Neuronal stem cell (in vitro differentiated cells): ENCODE measurements at regions not wholly inside any gene's neighbourhood (a gene's known extent, or its start where the extent isn't known, plus 50 kb on each side); places are given as distances from the start of the nearest gene placed in this dataset.
A peak's percentile ranks its signal among the peaks of the same experiment; 100 is the strongest.

ENCODE experiments used
- DNase-seq: peaks from one replicate; pipeline ENCODE4 v3.0.0-alpha.2; 2013; ENCODE audit warnings: low spot score
- H2AFZ ChIP-seq: one replicate; pipeline ENCODE4 v1.6.1; 2013; ENCODE audit warnings: mild to moderate bottlenecking, low read length, inconsistent platforms
- H2AK5ac ChIP-seq: 2 replicates; pipeline ENCODE4 v1.6.1; 2013; ENCODE audit warnings: low read depth, mild to moderate bottlenecking, inconsistent platforms, low read length, moderate library complexity, mixed read lengths
- H2BK120ac ChIP-seq: 2 replicates; pipeline ENCODE4 v1.6.1; 2013; ENCODE audit warnings: low read depth, mild to moderate bottlenecking, inconsistent platforms, low read length, moderate library complexity, mixed read lengths
- H2BK12ac ChIP-seq: one replicate; pipeline ENCODE4 v1.6.1; 2013; ENCODE audit warnings: low read length, inconsistent platforms
- H2BK15ac ChIP-seq: 2 replicates; pipeline ENCODE4 v1.6.1; 2013; ENCODE audit warnings: mild to moderate bottlenecking, low read length, inconsistent platforms, mixed read lengths
- H2BK5ac ChIP-seq: one replicate; pipeline ENCODE4 v1.6.1; 2013; ENCODE audit warnings: inconsistent platforms, mild to moderate bottlenecking, low read length, moderate library complexity
- H3K14ac ChIP-seq: one replicate; pipeline ENCODE4 v1.6.1; 2013; ENCODE audit warnings: low read length, inconsistent platforms
- H3K18ac ChIP-seq: 2 replicates; pipeline ENCODE4 v1.6.1; 2013; ENCODE audit warnings: low read length, inconsistent platforms
- H3K23ac ChIP-seq: 2 replicates; pipeline ENCODE4 v1.6.1; 2013; ENCODE audit warnings: low read depth, mild to moderate bottlenecking, mixed read lengths, low read length, inconsistent platforms; ENCODE audit not compliant: poor library complexity
- H3K27ac ChIP-seq: replicated peaks from 3 replicates; pipeline ENCODE4 v1.5.1; 2013; ENCODE audit warnings: low read length, inconsistent platforms
- H3K27me3 ChIP-seq, 3 experiments: 2 replicates each; pipeline ENCODE4 v1.6.1; 2013; ENCODE audit warnings: low read length in 3 of 3, mild to moderate bottlenecking in 2 of 3, inconsistent platforms in 1 of 3, low read depth in 1 of 3, mixed read lengths in 1 of 3, moderate library complexity in 1 of 3; ENCODE audit not compliant: control insufficient read depth in 3 of 3, insufficient read depth in 3 of 3
- H3K36me3 ChIP-seq, 2 donors: replicated peaks in 1 of 2; 2 replicates each; pipeline ENCODE4 v1.6.1; 2013; ENCODE audit warnings: low read length in 2 of 2; ENCODE audit not compliant: control insufficient read depth in 2 of 2, insufficient read depth in 2 of 2
- H3K4ac ChIP-seq: 2 replicates; pipeline ENCODE4 v1.6.1; 2013; ENCODE audit warnings: inconsistent platforms, mild to moderate bottlenecking, low read length, moderate library complexity
- H3K4me1 ChIP-seq, 2 donors: 1 replicate in 1 of 2; 2 replicates in 1 of 2; pipeline ENCODE4 v1.6.1; 2013; ENCODE audit warnings: low read length in 2 of 2, low read depth in 1 of 2; ENCODE audit not compliant: control insufficient read depth in 2 of 2, insufficient read depth in 1 of 2
- H3K4me2 ChIP-seq: one replicate; pipeline ENCODE4 v1.6.1; 2013; ENCODE audit warnings: mild to moderate bottlenecking, low read length, inconsistent platforms; ENCODE audit not compliant: insufficient read depth, poor library complexity, severe bottlenecking
- H3K4me3 ChIP-seq, 2 donors: 2 replicates each; pipeline ENCODE4 v1.5.1; 2013; ENCODE audit warnings: low read length in 2 of 2, mild to moderate bottlenecking in 2 of 2, inconsistent platforms in 1 of 2, moderate library complexity in 1 of 2
- H3K79me1 ChIP-seq: one replicate; pipeline ENCODE4 v1.6.1; 2013; ENCODE audit warnings: low read depth, mild to moderate bottlenecking, inconsistent platforms, low read length, moderate library complexity
- H3K9ac ChIP-seq: one replicate; pipeline ENCODE4 v1.6.1; 2013; ENCODE audit warnings: mild to moderate bottlenecking, low read depth, low read length, inconsistent platforms; ENCODE audit not compliant: poor library complexity
- H3K9me3 ChIP-seq, 2 donors: replicated peaks in 1 of 2; 2 replicates each; pipeline versions ENCODE3 to v1.6.1; 2013; ENCODE audit warnings: low read length in 2 of 2, mild to moderate bottlenecking in 2 of 2, inconsistent platforms in 1 of 2, low read depth in 1 of 2, mixed read lengths in 1 of 2, moderate library complexity in 1 of 2; ENCODE audit not compliant: control insufficient read depth in 2 of 2, insufficient read depth in 1 of 2
- H4K8ac ChIP-seq: one replicate; pipeline ENCODE4 v1.6.1; 2013; ENCODE audit warnings: low read depth, mild to moderate bottlenecking, inconsistent platforms, low read length, moderate library complexity
- H4K91ac ChIP-seq: one replicate; pipeline ENCODE4 v1.6.1; 2013; ENCODE audit warnings: low read length, low read depth, mild to moderate bottlenecking, inconsistent platforms; ENCODE audit not compliant: poor library complexity
- WGBS, 2 donors: extraction: QIAGEN DNeasy Blood & Tissue Kit; methylation state at CpG; one replicate each; pipeline ENCODE4 v1.1.7; 2013; ENCODE audit warnings: missing lambda C conversion rate in 2 of 2, mixed read lengths in 1 of 2; ENCODE audit not compliant: insufficient read length in 2 of 2, insufficient replicate concordance in 1 of 2; ENCODE audit errors: extremely low coverage in 2 of 2; 5-methylcytosine and 5-hydroxymethylcytosine counted together

GRCh38 chr14:101018561-101019290 lies 115.2 kb upstream of the RTL1 start:
- DNase-seq: no peak

GRCh38 chr14:101019541-101019940 lies 116.0 kb upstream of the RTL1 start:
- H3K27ac ChIP-seq: no peak overlapping the region
- H3K4me3 ChIP-seq: peak overlapping the region in 1 of 2 donors; percentile 50
- H3K36me3 ChIP-seq: peaks cover 0 to 6% of the 10 kb centered on the region in 2 donors
- no peaks in the 10 kb centered on the region for H3K27me3 ChIP-seq
- H3K4me1 ChIP-seq: peaks cover 0 to 6% of the 10 kb centered on the region in 2 donors
- no peak overlapping the region for H2BK15ac ChIP-seq
- H2BK120ac ChIP-seq: no peak overlapping the region
- peak overlapping the region; percentile 23 for H3K23ac ChIP-seq
- no peak overlapping the region for H3K9ac ChIP-seq
- peaks cover 0 to 17% of the 10 kb centered on the region in 2 donors for H3K9me3 ChIP-seq
- H2AFZ ChIP-seq: no peak overlapping the region
- no peak overlapping the region for H4K91ac ChIP-seq
- no peak overlapping the region for H4K8ac ChIP-seq
- H2AK5ac ChIP-seq: no peak overlapping the region
- no peak overlapping the region for H3K4ac ChIP-seq
- H3K4me2 ChIP-seq: no peak overlapping the region
- no peak overlapping the region for H2BK5ac ChIP-seq
- H2BK12ac ChIP-seq: no peak overlapping the region
- peak overlapping the region; percentile 62 for H3K18ac ChIP-seq
- WGBS, 2 donors: no CpG with 5 or more reads among the region's 2 CpGs
- no peaks in the 10 kb centered on the region for H3K79me1 ChIP-seq
- no peak for DNase-seq
- no peak overlapping the region for H3K14ac ChIP-seq

More at GRCh38 chr14:101018561-101019290, 115.2 kb upstream of the RTL1 start:
- no peak overlapping the region for H2AFZ ChIP-seq
- no CpG with 5 or more reads among the region's 13 CpGs for WGBS, 2 donors
- H3K27me3 ChIP-seq: no peaks in the 10 kb centered on the region
- H3K9me3 ChIP-seq: peaks cover 0 to 10% of the 10 kb centered on the region in 2 donors
- H4K8ac ChIP-seq: no peak overlapping the region
- H3K9ac ChIP-seq: no peak overlapping the region
- H4K91ac ChIP-seq: no peak overlapping the region
- H3K4me1 ChIP-seq: peaks cover 0 to 6% of the 10 kb centered on the region in 2 donors
- no peaks in the 10 kb centered on the region for H3K79me1 ChIP-seq
- H3K36me3 ChIP-seq: peaks cover 0 to 2% of the 10 kb centered on the region in 2 donors
- H3K18ac ChIP-seq: no peak overlapping the region
- no peak overlapping the region for H3K23ac ChIP-seq
- no peak overlapping the region for H3K14ac ChIP-seq
- H2BK12ac ChIP-seq: no peak overlapping the region
- no peak overlapping the region for H2AK5ac ChIP-seq
- H3K4me3 ChIP-seq: no peak overlapping the region
- no peak overlapping the region for H3K4ac ChIP-seq
- no peak overlapping the region for H2BK5ac ChIP-seq
- no peak overlapping the region for H2BK15ac ChIP-seq
- H3K4me2 ChIP-seq: no peak overlapping the region
- no peak overlapping the region for H2BK120ac ChIP-seq
- no peak overlapping the region for H3K27ac ChIP-seq

GRCh38 chr14:101019990-101020710 lies 116.6 kb upstream of the RTL1 start:
- Histone ChIP-seq H3K36me3 (peaks cover 0 to 8% of the 10 kb centered on the region in 2 donors), H4K8ac (no peak overlapping the region), H3K27me3 (no peaks in the 10 kb centered on the region), H3K4me1 (peaks cover 0 to 6% of the 10 kb centered on the region in 2 donors), H3K9me3 (peaks cover 0 to 17% of the 10 kb centered on the region in 2 donors), H3K9ac (no peak overlapping the region), H3K23ac (peak overlapping the region; percentile 3), H3K4ac (no peak overlapping the region), H2BK12ac (no peak overlapping the region), H2BK5ac (no peak overlapping the region), H2AK5ac (peak overlapping the region; percentile 12), H3K79me1 (no peaks in the 10 kb centered on the region), H3K4me2 (no peak overlapping the region), H3K4me3 (peak overlapping the region in 1 of 2 donors; percentile 50), H2AFZ (no peak overlapping the region), H4K91ac (peak overlapping the region; percentile 89), H2BK15ac (no peak overlapping the region), H2BK120ac (no peak overlapping the region), H3K27ac (no peak overlapping the region), H3K14ac (no peak overlapping the region), H3K18ac (no peak overlapping the region)
- no peak for DNase-seq
- WGBS, 2 donors: no CpG with 5 or more reads among the region's 8 CpGs

- no peak for DNase-seq
- Histone ChIP-seq H3K4me1 (peaks cover 0 to 6% of the 10 kb centered on the region in 2 donors), H2BK15ac (no peak overlapping the region), H3K9ac (no peak overlapping the region), H3K27ac (no peak overlapping the region), H3K27me3 (no peaks in the 10 kb centered on the region), H2AFZ (no peak overlapping the region), H2AK5ac (no peak overlapping the region), H3K4me3 (no peak overlapping the region), H3K9me3 (peaks cover 0 to 17% of the 10 kb centered on the region in 2 donors), H3K36me3 (peaks cover 0 to 8% of the 10 kb centered on the region in 2 donors), H3K23ac (no peak overlapping the region), H2BK120ac (no peak overlapping the region), H4K91ac (no peak overlapping the region), H3K79me1 (no peaks in the 10 kb centered on the region), H3K14ac (no peak overlapping the region), H2BK5ac (no peak overlapping the region), H3K18ac (no peak overlapping the region), H3K4me2 (no peak overlapping the region), H2BK12ac (no peak overlapping the region), H3K4ac (no peak overlapping the region), H4K8ac (no peak overlapping the region)
- no CpG with 5 or more reads among the region's 7 CpGs for WGBS, 2 donors
Measured at GRCh38 chr14:101020834-101021370, 117.4 kb upstream of the RTL1 start.
